ENCODE measurements at regions not wholly inside any gene's neighbourhood (a gene's known extent, or its start where the extent isn't known, plus 50 kb on each side); places are given as distances from the start of the nearest gene placed in this dataset.

- Histone ChIP-seq H3K4me3 (no peak overlapping the region), H3K27ac (no peak overlapping the region)
- DNase-seq (ENCODE audit: low spot score) = no peak
- TF ChIP-seq CTCF (IDR thresholded peaks at IDR 0.05) = no peak
Observed at GRCh38 chr22:48515571-48516200, 1312.0 kb downstream of the BRD1 start.

- TF ChIP-seq CTCF (IDR thresholded peaks at IDR 0.05) = no peak
- no peak for DNase-seq (ENCODE audit: low spot score)
- Histone ChIP-seq H3K4me3 (no peak overlapping the region), H3K27ac (no peak overlapping the region)
Observed at GRCh38 chr22:48513929-48514328, 1313.7 kb downstream of the BRD1 start.

GRCh38 chr22:48513446-48513845 is 1314.2 kb downstream of the BRD1 start:
- H3K27ac ChIP-seq = no peak overlapping the region
- DNase-seq (ENCODE audit: low spot score) = no peak
- no peak for TF ChIP-seq CTCF (IDR thresholded peaks at IDR 0.05)
- H3K4me3 ChIP-seq = no peak overlapping the region

GRCh38 chr22:48511781-48512327 is 1315.8 kb downstream of the BRD1 start:
- H3K27ac ChIP-seq = no peak overlapping the region
- DNase-seq (ENCODE audit: low spot score) = no peak
- H3K4me3 ChIP-seq = no peak overlapping the region
- TF ChIP-seq CTCF (IDR thresholded peaks at IDR 0.05) = no peak

GRCh38 chr22:48511211-48511610 is 1316.5 kb downstream of the BRD1 start:
- no peak for DNase-seq (ENCODE audit: low spot score)
- H3K27ac ChIP-seq = no peak overlapping the region
- TF ChIP-seq CTCF (IDR thresholded peaks at IDR 0.05) = no peak
- H3K4me3 ChIP-seq = no peak overlapping the region

- Histone ChIP-seq H3K4me3 (no peak overlapping the region), H3K27ac (no peak overlapping the region)
- no peak for TF ChIP-seq CTCF (IDR thresholded peaks at IDR 0.05)
- DNase-seq (ENCODE audit: low spot score) = no peak
Observed at GRCh38 chr22:48510599-48510998, 1317.1 kb downstream of the BRD1 start.

GRCh38 chr22:48507595-48508350 is 1319.9 kb downstream of the BRD1 start:
- no peak for TF ChIP-seq CTCF (IDR thresholded peaks at IDR 0.05)
- Histone ChIP-seq H3K4me3 (no peak overlapping the region), H3K27ac (no peak overlapping the region)
- DNase-seq (ENCODE audit: low spot score) = no peak
